Neural cell (in vitro differentiated cells): ENCODE measurements at regions not wholly inside any gene's neighbourhood (a gene's known extent, or its start where the extent isn't known, plus 50 kb on each side); places are given as distances from the start of the nearest gene placed in this dataset.

Experiments
- H2AFZ ChIP-seq: fragments of 200-600, 300-800 bp; sonication (generic), shearing (Covaris generic); 2 replicates; pipeline ENCODE4 v1.6.0; 2014; ENCODE audit warnings: low read depth, mild to moderate bottlenecking, antibody characterized with exemption, low read length, moderate library complexity
- H3F3A ChIP-seq: fragments of 200-600 bp; shearing (Covaris generic); 2 replicates; pipeline ENCODE4 v1.6.1; 2016; ENCODE audit warnings: mild to moderate bottlenecking, moderate library complexity, mixed read lengths, antibody characterized with exemption, low read length; ENCODE audit not compliant: insufficient read depth, poor library complexity, severe bottlenecking
- H3K27ac ChIP-seq: fragments of 200-600, 300-800 bp; sonication (generic), shearing (Covaris generic); 2 replicates; pipeline ENCODE4 v1.5.1; 2014; ENCODE audit warnings: mild to moderate bottlenecking, low read length, moderate library complexity
- H3K27me3 ChIP-seq: fragments of 300-800, 200-600 bp; sonication (generic), shearing (Covaris generic); 2 replicates; pipeline ENCODE4 v1.6.0; 2014; ENCODE audit warnings: mild to moderate bottlenecking, low read depth, low read length, moderate library complexity; ENCODE audit not compliant: insufficient read depth
- H3K36me3 ChIP-seq: fragments of 300-800, 200-600 bp; sonication (generic), shearing (Covaris generic); 2 replicates; pipeline ENCODE4 v1.5.1; 2014; ENCODE audit warnings: mild to moderate bottlenecking, antibody characterized with exemption, low read length, moderate library complexity; ENCODE audit not compliant: insufficient read depth
- H3K4me2 ChIP-seq: fragments of 300-800, 200-600 bp; sonication (generic), shearing (Covaris generic); 2 replicates; pipeline ENCODE4 v1.6.0; 2014; ENCODE audit warnings: mild to moderate bottlenecking, low read length
- H3K4me3 ChIP-seq: fragments of 300-800, 200-600 bp; sonication (generic), shearing (Covaris generic); 2 replicates; pipeline ENCODE4 v1.5.1; 2014; ENCODE audit warnings: mild to moderate bottlenecking, low read length, moderate library complexity
- H3K79me2 ChIP-seq: fragments of 200-600 bp; shearing (Covaris generic); replicated peaks from 2 replicates; pipeline ENCODE4 v1.6.0; 2014; ENCODE audit warnings: mild to moderate bottlenecking, low read length, moderate library complexity; ENCODE audit not compliant: insufficient read depth
- H3K9ac ChIP-seq: fragments of 300-800, 200-600 bp; sonication (generic), shearing (Covaris generic); 2 replicates; pipeline ENCODE4 v1.6.1; 2016; ENCODE audit warnings: mild to moderate bottlenecking, low read length, mixed read lengths
- H3K9me2 ChIP-seq: fragments of 200-600 bp; shearing (Covaris generic); 2 replicates; pipeline ENCODE4 v1.6.1; 2016; ENCODE audit warnings: mild to moderate bottlenecking, low read length, mixed read lengths; ENCODE audit not compliant: insufficient read depth
- H3K9me3 ChIP-seq: fragments of 200-600, 300-800 bp; sonication (generic), shearing (Covaris generic); 2 replicates; pipeline ENCODE4 v1.6.1; 2016; ENCODE audit warnings: mild to moderate bottlenecking, mixed run types, low read length, moderate library complexity, mixed read lengths
- H4K20me1 ChIP-seq: fragments of 200-600 bp; shearing (Covaris generic); 2 replicates; pipeline ENCODE4 v1.6.1; 2016; ENCODE audit warnings: mild to moderate bottlenecking, mixed run types; ENCODE audit not compliant: insufficient read depth
- CTCF ChIP-seq: fragments of 450-650 bp; IDR thresholded peaks from 2 replicates; pipeline ENCODE4 v1.5.1; 2014; ENCODE audit warnings: antibody characterized with exemption, mild to moderate bottlenecking, moderate library complexity; ENCODE audit not compliant: poor library complexity, severe bottlenecking
- EP300 ChIP-seq: fragments of 450-650 bp; conservative IDR thresholded peaks from 2 replicates; pipeline ENCODE4 v1.6.1; 2014; ENCODE audit warnings: antibody characterized with exemption, mild to moderate bottlenecking, moderate library complexity; ENCODE audit not compliant: poor library complexity, severe bottlenecking
- EZH2 ChIP-seq: fragments of 200-600, 300-800 bp; shearing (Covaris generic), sonication (generic); IDR thresholded peaks from 2 replicates; pipeline ENCODE4 v1.6.1; 2014; ENCODE audit warnings: antibody characterized with exemption, low read length, borderline replicate concordance, mild to moderate bottlenecking; ENCODE audit not compliant: insufficient read depth, poor library complexity, severe bottlenecking
- MXI1 ChIP-seq: fragments of 450-650 bp; conservative IDR thresholded peaks from 2 replicates; pipeline ENCODE4 v1.6.1; 2014; ENCODE audit warnings: antibody characterized with exemption, mild to moderate bottlenecking; ENCODE audit not compliant: poor library complexity, severe bottlenecking
- POLR2AphosphoS5 ChIP-seq: IDR thresholded peaks from 2 replicates; pipeline ENCODE4 v1.6.1; 2012
- RAD21 ChIP-seq: fragments of 450-650 bp; conservative IDR thresholded peaks from 2 replicates; pipeline ENCODE4 v1.6.1; 2014; ENCODE audit warnings: antibody characterized with exemption, mild to moderate bottlenecking, moderate library complexity
- REST ChIP-seq: IDR thresholded peaks from 2 replicates; pipeline ENCODE4 v1.6.1; 2012; ENCODE audit warnings: borderline replicate concordance
- SMC3 ChIP-seq: fragments of 450-650 bp; conservative IDR thresholded peaks from 2 replicates; pipeline ENCODE4 v1.6.1; 2014; ENCODE audit warnings: antibody characterized with exemption, mild to moderate bottlenecking, moderate library complexity; ENCODE audit not compliant: poor library complexity
- TAF1 ChIP-seq: IDR thresholded peaks from 2 replicates; pipeline ENCODE4 v1.6.1; 2012; ENCODE audit warnings: low read depth

- H2AFZ ChIP-seq, result no peak overlapping the region
- no peak overlapping the region for H3K4me2 ChIP-seq
These were observed 50.4 kb upstream of the ARHGEF7 start for GRCh38 chr13:111064661-111065060.

GRCh38 chr13:111062966-111063365 is 52.1 kb upstream of the ARHGEF7 start:
- H3K27me3 ChIP-seq, result peaks cover 12% of the 10 kb centered on the region
- no peaks in the 10 kb centered on the region for H3K36me3 ChIP-seq
- H3K9me3 ChIP-seq, result no peaks in the 10 kb centered on the region
- no peaks in the 10 kb centered on the region for H3K9me2 ChIP-seq
- H3K4me2 ChIP-seq, result no peak overlapping the region
- no peak overlapping the region for H3K4me3 ChIP-seq
- no peaks in the 10 kb centered on the region for H4K20me1 ChIP-seq
- H3K79me2 ChIP-seq, result no peaks in the 10 kb centered on the region
- no peak overlapping the region for H3K27ac ChIP-seq
- no peak overlapping the region for H3K9ac ChIP-seq
- H2AFZ ChIP-seq, result no peak overlapping the region
- H3F3A ChIP-seq, result no peaks in the 10 kb centered on the region
- TF ChIP-seq REST (no peak), POLR2AphosphoS5 (no peak), EZH2 (no peak), EP300 (no peak), CTCF (no peak), MXI1 (no peak)

More at GRCh38 chr13:111064661-111065060, 50.4 kb upstream of the ARHGEF7 start:
- Histone ChIP-seq H3K9ac (no peak overlapping the region), H4K20me1 (no peaks in the 10 kb centered on the region), H3K4me3 (no peak overlapping the region), H3F3A (no peaks in the 10 kb centered on the region), H3K9me2 (no peaks in the 10 kb centered on the region), H3K27me3 (peaks cover 12% of the 10 kb centered on the region), H3K9me3 (no peaks in the 10 kb centered on the region), H3K27ac (no peak overlapping the region), H3K36me3 (no peaks in the 10 kb centered on the region), H3K79me2 (no peaks in the 10 kb centered on the region)
- TF ChIP-seq EZH2 (no peak), SMC3 (no peak), POLR2AphosphoS5 (no peak), CTCF (no peak), MXI1 (no peak), TAF1 (no peak), RAD21 (no peak), REST (no peak), EP300 (no peak)
